GM12891 (cell line): ENCODE measurements at regions not wholly inside any gene's neighbourhood (a gene's known extent, or its start where the extent isn't known, plus 50 kb on each side); places are given as distances from the start of the nearest gene placed in this dataset.

Experiments
- DNase-seq: peaks from one replicate; pipeline ENCODE4 v3.0.0; 2011; ENCODE audit warnings: low spot score; ENCODE audit not compliant: insufficient read length
- FAIRE-seq: peaks from 2 replicates; lab custom pipeline; 2011; peaks lifted over from hg19 to GRCh38; lab: Jason Lieb, UNC
- PAX5 ChIP-seq: IDR thresholded peaks from 2 replicates; pipeline ENCODE4 v1.6.1; 2011; ENCODE audit warnings: low read length, moderate library complexity, mild to moderate bottlenecking; ENCODE audit not compliant: insufficient read depth, severe bottlenecking
- POLR2A ChIP-seq: IDR thresholded peaks from 2 replicates; pipeline ENCODE4 v1.6.1; 2011; ENCODE audit warnings: low read depth, low read length, control low read depth
- POLR2AphosphoS5 ChIP-seq: IDR thresholded peaks from 2 replicates; pipeline ENCODE4 v1.6.1; 2011; ENCODE audit warnings: low read depth, low read length, control low read depth
- POU2F2 ChIP-seq: IDR thresholded peaks from 2 replicates; pipeline ENCODE4 v1.6.1; 2011; ENCODE audit warnings: low read depth, mild to moderate bottlenecking, control low read depth, low read length, moderate library complexity
- SPI1 ChIP-seq: IDR thresholded peaks from 2 replicates; pipeline ENCODE4 v1.6.1; 2011; ENCODE audit warnings: low read depth, low read length, control low read depth
- TAF1 ChIP-seq: IDR thresholded peaks from 2 replicates; pipeline ENCODE4 v1.6.1; 2011; ENCODE audit warnings: low read depth, low read length, control low read depth

- no peak for FAIRE-seq
- TF ChIP-seq PAX5, result no peak
- no peak for TF ChIP-seq TAF1
- no peak for DNase-seq
Measured at GRCh38 chr2:5041501-5041900, 650.7 kb upstream of the SOX11 start.

- TF ChIP-seq PAX5, result no peak
- no peak for TF ChIP-seq POU2F2
- no peak for TF ChIP-seq TAF1
- no peak for TF ChIP-seq SPI1
- no peak for TF ChIP-seq POLR2AphosphoS5
- TF ChIP-seq POLR2A, result no peak
- FAIRE-seq, result no peak
- DNase-seq, result no peak
Measured at GRCh38 chr2:5042666-5043440, 649.3 kb upstream of the SOX11 start.

- FAIRE-seq (no peak), DNase-seq (no peak)
- TF ChIP-seq POLR2A (no peak), SPI1 (no peak), POU2F2 (no peak), POLR2AphosphoS5 (no peak), PAX5 (no peak), TAF1 (no peak)
Measured at GRCh38 chr2:5051300-5051699, 640.9 kb upstream of the SOX11 start.

GRCh38 chr2:5052905-5053304 is 639.3 kb upstream of the SOX11 start:
- DNase-seq (no peak), FAIRE-seq (no peak)
- TF ChIP-seq POLR2A (no peak), SPI1 (no peak), POU2F2 (no peak)

GRCh38 chr2:5057891-5058351 is 634.3 kb upstream of the SOX11 start:
- TF ChIP-seq POLR2A, result no peak
- TF ChIP-seq POU2F2, result no peak
- no peak for TF ChIP-seq SPI1
- no peak for TF ChIP-seq PAX5
- no peak for TF ChIP-seq TAF1
- TF ChIP-seq POLR2AphosphoS5, result no peak
- FAIRE-seq (no peak), DNase-seq (no peak)

- TF ChIP-seq POLR2A (no peak), SPI1 (no peak), PAX5 (no peak), POLR2AphosphoS5 (no peak), POU2F2 (no peak), TAF1 (no peak)
- DNase-seq (no peak), FAIRE-seq (no peak)
Measured at GRCh38 chr2:5060956-5061355, 631.2 kb upstream of the SOX11 start.

- TF ChIP-seq SPI1, result no peak
- TF ChIP-seq POU2F2, result no peak
- no peak for TF ChIP-seq PAX5
- TF ChIP-seq POLR2AphosphoS5, result no peak
- no peak for TF ChIP-seq TAF1
- no peak for TF ChIP-seq POLR2A
- no peak for FAIRE-seq
Measured at GRCh38 chr2:5064687-5065086, 627.5 kb upstream of the SOX11 start.

GRCh38 chr2:5067816-5068215 is 624.4 kb upstream of the SOX11 start:
- TF ChIP-seq SPI1, result no peak
- TF ChIP-seq POU2F2, result no peak
- TF ChIP-seq TAF1, result no peak
- no peak for TF ChIP-seq PAX5
- no peak for DNase-seq
- FAIRE-seq, result no peak

More at GRCh38 chr2:5064687-5065086, 627.5 kb upstream of the SOX11 start:
- no peak for DNase-seq

- DNase-seq, result no peak
- FAIRE-seq, result no peak
- no peak for TF ChIP-seq POLR2A
- TF ChIP-seq PAX5, result no peak
- no peak for TF ChIP-seq POLR2AphosphoS5
- TF ChIP-seq POU2F2, result no peak
- no peak for TF ChIP-seq TAF1
- no peak for TF ChIP-seq SPI1
Measured at GRCh38 chr2:5070257-5070656, 621.9 kb upstream of the SOX11 start.

- no peak for DNase-seq
- FAIRE-seq, result no peak
- TF ChIP-seq POU2F2 (no peak), POLR2AphosphoS5 (no peak)
Measured at GRCh38 chr2:5074733-5075132, 617.5 kb upstream of the SOX11 start.
